ENCODE measurements at regions not wholly inside any gene's neighbourhood (a gene's known extent, or its start where the extent isn't known, plus 50 kb on each side); places are given as distances from the start of the nearest gene placed in this dataset.

GRCh38 chr6:81683912-81684311, 68.6 kb downstream of the TENT5A start:
- peak; percentile 56; the same call in 1 of the 2 replicates for TF ChIP-seq SIN3A (IDR thresholded peaks at IDR 0.05; ENCODE audit: borderline replicate concordance, insufficient read depth, low read length)
- TF ChIP-seq POLR2AphosphoS5 (IDR thresholded peaks at IDR 0.05; ENCODE audit: low read depth, low read length): no peak

All from PFSK-1 (cell line).